ENCODE measurements at regions not wholly inside any gene's neighbourhood (a gene's known extent, or its start where the extent isn't known, plus 50 kb on each side); places are given as distances from the start of the nearest gene placed in this dataset.

DNA sequence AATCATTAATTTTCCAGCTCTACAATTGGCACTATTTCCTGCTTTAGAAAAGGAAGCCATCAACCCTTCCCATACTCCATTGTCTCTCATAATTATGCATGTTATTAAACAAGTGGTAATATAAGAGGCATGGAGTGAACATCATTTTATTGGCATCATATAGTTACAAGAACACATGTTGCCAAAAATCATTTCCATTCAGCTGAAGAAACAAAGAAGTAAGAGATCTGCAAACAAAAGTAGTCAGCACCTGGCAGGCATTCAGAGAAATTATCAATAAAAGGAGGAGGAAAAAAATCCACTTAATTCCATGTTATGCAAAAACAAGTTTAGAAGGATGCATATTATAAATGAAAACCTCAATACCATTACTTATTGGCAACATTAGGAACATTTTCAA is 1208.2 kb upstream of the C9orf72 start:
- no peak for DNase-seq (ENCODE audit: insufficient read length, low spot score)
- no peak for FAIRE-seq

DNA sequence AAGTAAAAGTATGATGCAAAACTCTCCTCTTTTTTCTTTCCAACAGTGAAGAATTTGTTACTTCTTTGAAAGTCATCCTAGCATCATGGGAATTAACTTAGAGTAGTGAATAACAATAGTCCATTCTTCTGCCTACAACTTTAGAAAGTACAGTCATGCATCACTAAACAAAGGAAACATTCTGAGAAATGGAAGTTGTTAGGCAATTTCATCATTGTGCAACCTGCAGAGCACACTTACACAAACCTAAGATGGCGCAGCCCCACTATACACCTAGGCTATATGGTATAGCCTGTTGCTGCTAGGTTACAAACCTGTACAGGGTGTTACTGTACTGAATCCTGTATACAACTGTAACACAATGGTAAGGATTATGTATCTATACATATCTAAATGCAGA is 1209.3 kb upstream of the C9orf72 start:
- DNase-seq (ENCODE audit: insufficient read length, low spot score): no peak
- FAIRE-seq: no peak

DNA sequence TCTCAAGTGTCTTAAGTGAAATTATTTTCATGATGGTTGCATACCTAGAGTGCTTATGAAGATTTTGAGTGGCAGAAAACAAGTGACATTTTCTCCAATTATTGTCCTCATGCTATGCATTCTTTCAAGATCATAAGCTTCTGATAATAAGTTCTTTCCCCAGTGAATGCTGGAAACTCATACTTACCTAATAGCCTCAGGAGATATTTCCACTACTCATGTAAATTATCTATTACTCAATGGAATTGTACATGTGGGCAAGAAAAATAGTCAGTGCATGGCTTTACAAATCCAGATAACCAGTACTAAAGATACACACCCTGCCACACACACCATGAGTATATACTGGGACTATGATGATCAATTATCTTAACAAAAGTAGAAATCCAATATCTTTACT is 1219.4 kb upstream of the C9orf72 start:
- DNase-seq (ENCODE audit: insufficient read length, low spot score): no peak

DNA sequence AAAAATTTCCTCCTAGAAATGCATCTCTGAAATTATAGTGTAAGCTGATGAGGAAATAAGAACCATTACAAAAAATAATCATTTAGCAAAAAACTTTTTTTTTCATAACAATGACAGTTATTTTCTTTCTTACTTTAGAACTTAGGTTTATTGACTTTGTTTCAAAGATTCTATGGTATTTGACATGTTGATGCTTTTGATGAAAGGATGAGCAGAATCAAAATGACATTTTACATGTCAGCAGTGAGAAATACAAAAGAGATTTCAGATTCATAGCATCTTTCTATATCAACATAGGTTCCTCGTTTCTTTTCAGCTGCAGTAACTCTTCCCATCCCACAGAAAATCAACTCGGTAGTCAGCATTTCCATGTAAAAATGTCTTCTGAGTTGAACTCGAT is 1226.6 kb upstream of the C9orf72 start:
- DNase-seq (ENCODE audit: insufficient read length, low spot score) (no peak), FAIRE-seq (no peak)

More for the DNA sequence above, 1219.4 kb upstream of the C9orf72 start:
- FAIRE-seq: no peak

DNA sequence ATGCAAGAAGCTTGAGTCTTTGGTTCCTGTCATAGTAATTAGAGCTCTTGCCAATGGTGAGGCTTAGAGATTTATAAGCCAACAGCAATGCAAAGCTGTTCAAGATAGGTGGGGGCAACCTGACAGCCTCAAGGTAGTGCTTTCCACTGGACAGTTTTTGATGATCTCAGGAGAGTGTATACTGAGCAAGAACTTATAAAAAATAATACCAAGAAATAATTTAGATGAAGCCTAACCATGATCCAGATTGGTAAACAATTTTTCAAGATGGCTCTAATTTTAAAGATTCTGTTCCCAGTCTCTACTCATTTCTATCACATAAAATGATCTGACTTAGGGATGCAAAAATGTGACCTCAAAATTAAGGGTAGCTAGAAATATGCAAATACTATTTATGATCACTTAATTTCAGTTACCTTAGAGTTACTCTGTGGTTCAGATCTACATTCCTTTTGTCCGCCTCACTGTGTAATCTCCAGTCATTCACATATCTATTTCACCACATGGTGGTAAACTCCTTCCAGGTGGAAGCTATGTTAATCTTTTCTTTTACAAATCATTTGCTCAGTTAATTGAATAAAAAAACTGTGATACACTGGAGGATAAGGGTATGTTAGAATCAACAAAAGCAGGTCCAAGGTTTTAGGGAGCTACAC is 1228.0 kb upstream of the C9orf72 start:
- no peak for DNase-seq (ENCODE audit: insufficient read length, low spot score)
- FAIRE-seq: no peak

DNA sequence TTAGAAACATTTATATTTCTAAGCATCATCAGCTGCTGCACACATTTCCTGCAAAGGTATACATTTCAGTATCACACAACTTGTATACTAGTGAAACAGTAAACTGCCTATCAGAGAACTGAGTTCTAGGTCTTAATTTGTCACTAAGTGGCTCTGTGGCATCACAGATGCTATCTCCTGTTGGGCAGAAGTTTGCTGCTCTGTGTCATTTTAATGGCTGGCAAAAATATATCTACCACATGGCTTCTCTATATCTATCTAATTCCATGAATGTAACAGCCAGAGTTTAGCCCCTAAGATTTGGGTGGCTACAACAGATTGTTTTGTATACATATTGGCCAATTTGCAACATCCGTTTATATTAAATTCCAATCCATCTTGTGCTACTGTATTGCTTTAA is 1231.9 kb upstream of the C9orf72 start:
- no peak for DNase-seq (ENCODE audit: insufficient read length, low spot score)
- no peak for FAIRE-seq

DNA sequence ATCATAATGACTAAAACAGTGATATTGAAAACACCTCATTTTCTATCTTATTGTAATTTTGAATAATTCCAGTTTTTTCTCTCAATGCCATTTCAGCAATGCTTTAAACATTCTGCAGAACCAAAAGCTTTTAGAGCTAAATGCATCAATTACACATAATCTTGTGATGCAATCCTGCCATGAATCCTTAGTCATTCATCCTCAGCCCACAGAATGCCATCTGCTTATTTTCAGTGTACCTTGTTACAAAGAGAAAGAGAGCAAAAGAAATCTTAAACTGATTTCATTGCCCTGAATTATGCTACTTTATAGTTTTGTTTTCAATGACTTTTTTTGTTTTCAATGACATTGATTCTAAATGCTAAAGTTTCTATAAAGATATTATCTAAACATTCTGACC is 1234.8 kb upstream of the C9orf72 start:
- no peak for FAIRE-seq
- DNase-seq (ENCODE audit: insufficient read length, low spot score): no peak

DNA sequence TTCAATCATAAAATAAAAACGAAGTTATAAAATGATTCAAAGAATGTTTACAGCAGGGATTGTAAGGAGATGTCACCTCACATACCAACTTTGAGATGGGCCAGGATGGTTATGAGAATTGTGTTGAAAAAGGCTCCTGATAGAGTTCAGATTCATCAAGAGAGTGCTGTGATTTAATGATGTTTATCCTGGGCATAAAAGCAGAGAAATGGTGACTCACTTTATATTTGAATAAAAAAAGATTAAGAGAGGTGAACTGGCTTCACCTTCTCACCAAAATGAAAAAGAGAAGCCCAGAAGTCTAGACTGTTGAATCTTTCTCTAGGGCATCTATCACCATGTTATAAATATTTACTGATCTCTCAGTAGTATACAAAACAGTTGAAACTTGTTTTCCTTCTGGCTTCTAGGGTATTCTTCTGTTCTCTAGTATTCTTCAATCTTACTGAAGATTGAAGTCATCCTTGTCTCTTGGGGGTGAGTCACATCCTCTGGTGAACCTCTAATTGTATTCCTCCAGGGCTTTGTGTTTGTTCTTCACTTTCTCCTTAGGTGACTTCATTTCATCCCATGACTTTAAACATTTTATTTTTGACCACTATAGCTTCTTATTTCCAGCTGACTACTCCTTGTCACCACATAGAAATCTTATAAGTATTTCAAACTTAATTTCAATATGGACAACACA is 1237.3 kb upstream of the C9orf72 start:
- no peak for DNase-seq (ENCODE audit: insufficient read length, low spot score)
- FAIRE-seq: no peak

DNA sequence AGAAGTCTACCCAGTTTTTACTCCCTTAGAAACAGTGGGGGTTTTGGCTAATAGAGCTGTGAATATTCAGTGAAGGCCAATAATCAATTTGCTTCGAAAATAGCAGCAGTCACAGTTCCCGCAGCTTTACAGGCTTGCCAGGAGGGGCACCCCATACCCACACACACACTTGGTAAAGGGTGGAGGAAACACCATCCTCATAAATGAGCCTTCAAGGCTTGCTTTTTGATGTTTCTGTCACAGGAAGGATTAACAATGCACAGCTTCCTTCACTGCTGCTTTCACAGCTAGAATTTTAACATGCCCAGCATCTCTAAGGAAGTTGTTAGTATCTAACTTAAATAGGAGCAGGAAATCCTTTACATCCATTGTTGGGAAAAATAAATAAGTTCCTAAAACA is 1247.5 kb upstream of the C9orf72 start:
- FAIRE-seq: no peak
- DNase-seq (ENCODE audit: insufficient read length, low spot score): no peak

DNA sequence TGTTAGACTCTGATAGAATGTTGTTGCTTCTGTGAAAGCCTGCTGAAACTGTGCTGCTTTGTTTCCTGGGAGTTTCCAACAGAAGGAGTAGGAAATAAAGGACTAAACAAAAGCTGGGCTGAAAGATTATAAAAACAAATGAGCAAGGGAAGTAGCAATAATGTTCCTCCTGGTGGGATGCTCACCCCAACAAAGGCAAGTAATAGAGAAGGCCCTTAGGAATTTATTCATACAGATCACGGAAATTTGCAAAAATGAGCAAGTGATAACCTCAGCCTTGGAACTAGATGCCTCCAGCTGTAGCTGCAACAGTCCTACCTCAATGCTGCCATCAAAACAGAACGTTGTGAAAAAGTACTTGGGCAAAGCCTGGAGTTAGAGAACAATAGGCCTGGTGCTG is 1248.0 kb upstream of the C9orf72 start:
- FAIRE-seq (no peak), DNase-seq (ENCODE audit: insufficient read length, low spot score) (no peak)

DNA sequence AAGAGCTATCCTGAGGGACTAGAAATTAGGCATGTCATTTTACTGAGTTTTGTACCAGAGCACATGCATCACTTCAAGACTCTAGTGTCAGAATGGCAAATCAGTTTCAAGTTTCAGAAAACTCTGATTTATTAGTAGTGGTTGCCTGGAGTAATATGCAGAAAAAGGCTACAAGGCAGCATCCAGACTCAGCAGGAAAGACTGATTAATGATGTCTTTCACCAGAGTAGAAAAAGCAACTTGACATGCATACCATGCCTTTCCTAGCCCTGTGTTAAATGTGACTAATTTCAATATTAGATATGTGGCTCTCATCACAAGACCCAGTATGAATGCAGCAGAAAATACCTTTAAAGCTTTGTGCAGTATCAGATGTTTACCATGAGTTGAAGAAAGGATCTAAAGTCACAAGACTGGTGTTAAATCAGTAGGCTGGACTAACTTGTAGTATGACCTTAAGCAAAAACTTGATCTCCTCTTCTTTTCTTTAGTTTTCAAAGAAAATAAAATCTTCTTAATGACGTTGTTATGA is 1251.2 kb upstream of the C9orf72 start:
- DNase-seq (ENCODE audit: insufficient read length, low spot score) (no peak), FAIRE-seq (no peak)

DNA sequence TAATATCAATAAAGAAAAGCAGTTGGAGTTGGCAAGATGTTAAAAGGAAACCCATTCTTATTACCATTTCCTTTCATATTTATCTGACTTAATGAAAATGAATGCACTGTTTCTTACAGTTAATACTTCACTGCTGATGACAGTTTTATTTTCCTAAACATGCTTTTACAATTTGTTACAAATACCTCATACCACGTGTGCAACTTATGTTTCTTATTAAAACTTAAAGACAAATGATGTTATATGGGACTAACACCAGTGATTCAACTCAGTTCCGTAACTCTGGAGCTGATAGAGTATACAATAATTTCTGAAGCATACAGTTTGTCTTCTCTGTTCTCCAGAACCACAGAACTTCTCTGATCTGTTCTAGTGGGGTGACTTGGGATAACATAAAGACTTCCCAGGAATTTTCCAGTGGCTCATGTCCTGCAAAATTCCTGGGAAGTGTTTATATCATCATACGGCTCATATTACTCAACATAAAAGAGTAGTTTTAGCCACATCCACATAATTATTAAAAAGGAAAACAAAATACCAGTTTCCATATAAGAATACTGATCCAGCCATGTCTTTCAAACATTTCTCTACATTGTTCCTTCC is 1259.0 kb upstream of the C9orf72 start:
- FAIRE-seq: no peak
- no peak for DNase-seq (ENCODE audit: insufficient read length, low spot score)

DNA sequence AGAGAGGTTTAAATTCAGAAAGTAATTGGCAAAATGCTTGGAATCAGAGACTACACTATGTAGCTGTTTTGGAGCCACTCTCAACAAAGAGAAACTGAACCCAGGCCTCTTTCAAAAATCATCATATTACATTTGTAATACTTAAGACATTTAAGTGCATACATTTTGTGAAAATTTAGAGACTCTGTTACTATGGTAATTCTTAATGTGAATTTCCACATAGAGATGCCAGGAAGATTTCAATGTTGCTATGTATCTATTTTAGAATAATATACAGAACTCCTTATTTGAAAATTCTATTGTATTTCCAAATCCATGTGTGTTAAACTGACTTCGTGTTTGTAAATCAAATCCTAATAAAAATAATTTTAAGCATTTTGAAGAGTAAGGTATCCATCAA is 1260.9 kb upstream of the C9orf72 start:
- FAIRE-seq (no peak), DNase-seq (ENCODE audit: insufficient read length, low spot score) (no peak)

DNA sequence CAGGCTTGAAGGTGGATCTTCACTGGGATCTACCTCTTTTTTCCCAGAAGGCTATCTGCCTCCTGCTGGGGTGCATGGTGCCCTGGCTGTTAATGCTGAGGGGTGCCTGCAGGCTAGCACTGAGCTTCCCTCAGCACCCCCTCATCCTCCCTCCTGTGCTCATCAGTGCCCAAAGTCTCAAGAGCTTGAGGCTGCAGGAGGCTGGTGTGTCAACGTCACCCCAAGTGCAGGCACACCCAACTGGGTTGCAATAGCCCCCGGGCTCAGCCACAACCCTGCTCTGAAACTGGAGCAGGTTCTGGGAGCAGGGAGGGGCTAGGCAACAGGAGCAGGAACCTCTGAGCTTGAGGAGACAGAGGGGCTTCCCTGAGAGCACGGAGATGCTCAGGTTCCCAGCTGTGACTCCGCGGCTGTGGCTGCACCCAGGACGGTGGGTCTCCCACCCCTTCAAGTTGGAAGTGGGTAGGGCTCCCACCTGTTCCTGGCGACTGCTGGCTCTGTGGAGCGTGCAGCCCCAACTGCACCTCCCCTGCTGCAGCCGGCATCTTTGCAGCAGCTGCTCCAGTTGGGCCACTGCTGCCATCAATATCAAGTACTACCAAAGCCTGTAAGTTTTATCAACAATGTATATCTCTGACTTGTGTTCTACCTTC is 1266.6 kb upstream of the C9orf72 start:
- DNase-seq (ENCODE audit: insufficient read length, low spot score): no peak
- no peak for FAIRE-seq

DNA sequence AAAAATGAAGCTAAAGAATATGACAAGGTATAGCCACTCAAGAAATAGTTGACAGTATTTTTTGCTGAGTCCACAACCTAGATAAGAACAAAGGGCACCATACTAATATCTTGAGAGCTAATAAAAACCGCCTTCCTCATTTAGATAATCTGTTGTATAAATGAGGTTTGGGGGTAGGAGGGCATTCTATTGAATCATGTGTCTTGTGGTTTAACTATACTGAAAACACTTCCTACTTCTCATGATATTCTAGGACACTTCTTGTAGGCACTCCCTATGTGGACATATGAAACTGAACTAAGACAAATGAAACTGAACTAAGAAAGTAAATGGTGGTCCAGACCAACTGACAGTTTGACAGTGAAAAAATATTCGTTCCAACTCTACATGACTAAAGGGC is 1268.5 kb upstream of the C9orf72 start:
- DNase-seq (ENCODE audit: insufficient read length, low spot score): no peak
- no peak for FAIRE-seq

DNA sequence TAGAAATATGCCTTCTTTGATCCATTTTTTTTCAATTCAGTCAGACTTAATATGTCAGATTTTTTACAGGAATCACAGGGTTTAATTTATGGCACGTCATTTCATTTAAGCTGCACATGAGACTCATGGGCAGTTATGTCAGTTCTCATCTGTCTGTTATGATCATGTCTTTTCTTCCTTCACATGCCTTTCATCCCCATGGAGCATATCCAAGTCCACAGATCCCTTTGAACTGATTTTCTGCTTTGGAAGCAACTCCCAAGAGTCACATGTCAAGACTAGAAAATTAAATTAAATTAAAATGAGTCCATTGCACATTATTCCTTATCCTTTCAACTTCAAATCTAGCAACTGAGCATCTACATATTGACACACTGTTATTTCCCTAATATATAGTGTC is 1274.0 kb upstream of the C9orf72 start:
- no peak for FAIRE-seq

DNA sequence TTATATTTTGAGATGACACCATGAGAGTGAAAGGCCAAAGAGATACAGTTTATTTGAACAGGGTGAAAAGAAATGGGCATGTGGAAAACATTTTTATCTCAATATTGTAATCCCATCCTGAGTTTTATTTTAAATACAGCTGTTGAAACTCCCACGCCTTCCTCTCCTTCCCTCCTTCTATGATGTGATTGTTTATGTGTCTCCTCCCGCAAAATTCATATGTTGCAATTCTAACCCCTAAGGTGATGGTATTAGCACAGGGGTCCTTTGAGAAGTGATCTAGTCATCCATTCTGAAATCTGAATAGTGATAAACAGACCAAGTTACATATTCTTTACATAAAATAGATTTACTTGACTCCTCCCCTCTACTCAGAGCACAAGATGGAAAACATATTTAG is 1275.4 kb upstream of the C9orf72 start:
- FAIRE-seq (no peak), DNase-seq (ENCODE audit: insufficient read length, low spot score) (no peak)

More for the DNA sequence above, 1274.0 kb upstream of the C9orf72 start:
- DNase-seq (ENCODE audit: insufficient read length, low spot score): no peak

DNA sequence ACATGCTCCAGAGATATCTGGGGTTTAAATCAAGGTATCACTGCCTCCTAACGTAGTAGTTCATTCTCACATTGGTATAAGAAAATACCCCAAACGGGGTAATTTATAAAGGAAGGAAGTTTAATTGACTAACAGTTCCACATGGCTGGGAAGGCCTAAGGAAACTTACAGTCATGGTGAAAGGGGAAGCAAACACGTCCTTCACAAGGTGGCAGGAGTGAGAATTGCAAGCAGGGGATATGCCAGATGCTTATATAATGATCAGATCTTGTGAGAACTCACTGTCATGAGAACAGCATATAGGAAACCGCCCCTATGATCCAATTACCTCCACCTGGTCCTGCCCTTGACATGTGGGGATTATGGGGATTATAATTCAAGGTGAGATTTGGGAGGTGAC is 1280.2 kb upstream of the C9orf72 start:
- no peak for FAIRE-seq

DNA sequence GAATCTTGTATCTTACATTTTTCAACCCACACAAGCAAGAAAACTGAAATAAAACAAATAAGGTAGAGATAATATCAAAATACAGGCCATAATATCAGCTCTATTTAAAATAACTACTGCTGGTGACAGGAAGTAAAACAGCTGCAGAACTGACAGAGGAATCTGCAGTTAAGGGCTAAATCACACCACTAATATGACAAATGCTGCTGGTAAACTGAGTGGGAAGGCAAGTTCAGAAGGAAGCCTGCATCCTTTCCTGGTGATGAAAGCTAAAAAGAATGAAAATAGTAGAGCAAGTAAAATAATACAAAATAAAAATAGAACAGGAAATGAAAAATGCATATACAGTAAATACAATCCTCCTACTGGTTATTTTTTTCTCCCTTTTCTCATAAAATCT is 1293.7 kb upstream of the C9orf72 start:
- FAIRE-seq: no peak
- no peak for DNase-seq (ENCODE audit: insufficient read length, low spot score)

More for the DNA sequence above, 1280.2 kb upstream of the C9orf72 start:
- DNase-seq (ENCODE audit: insufficient read length, low spot score): no peak

DNA sequence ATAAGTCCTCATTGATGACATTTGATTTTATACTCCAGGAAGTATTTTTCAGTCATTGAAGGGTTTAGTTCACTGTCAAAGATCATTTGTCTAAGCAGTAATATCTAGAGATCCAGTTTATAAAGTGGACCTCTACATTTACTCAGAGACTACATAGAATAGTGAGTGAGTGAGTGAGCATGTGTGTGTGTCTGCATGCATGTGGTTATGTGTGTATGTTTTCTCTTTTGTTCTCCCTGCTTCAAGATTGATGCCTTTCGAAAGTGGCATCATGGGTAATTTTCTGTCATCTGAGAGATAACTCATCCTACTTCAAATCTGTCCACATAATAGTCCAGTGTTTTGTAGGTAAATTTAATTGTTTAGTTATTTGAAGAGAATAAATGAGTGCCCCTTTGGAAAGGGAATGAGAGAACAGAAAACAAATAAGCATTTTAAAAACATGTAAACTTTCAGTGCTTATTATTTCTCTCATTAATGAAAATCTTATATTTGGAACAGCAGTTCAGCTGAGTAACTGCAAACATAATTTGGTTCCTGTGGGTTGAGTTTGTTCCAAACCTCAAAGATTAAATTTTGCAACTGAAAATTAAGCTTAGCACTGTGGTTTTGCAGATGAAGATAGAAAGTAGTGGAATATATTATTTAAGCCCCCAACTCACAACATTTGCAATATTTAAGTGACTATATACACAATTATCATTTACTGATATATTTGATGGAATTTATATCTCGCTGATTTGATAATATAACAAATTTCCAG is 1295.1 kb upstream of the C9orf72 start:
- no peak for FAIRE-seq
- DNase-seq (ENCODE audit: insufficient read length, low spot score): no peak

DNA sequence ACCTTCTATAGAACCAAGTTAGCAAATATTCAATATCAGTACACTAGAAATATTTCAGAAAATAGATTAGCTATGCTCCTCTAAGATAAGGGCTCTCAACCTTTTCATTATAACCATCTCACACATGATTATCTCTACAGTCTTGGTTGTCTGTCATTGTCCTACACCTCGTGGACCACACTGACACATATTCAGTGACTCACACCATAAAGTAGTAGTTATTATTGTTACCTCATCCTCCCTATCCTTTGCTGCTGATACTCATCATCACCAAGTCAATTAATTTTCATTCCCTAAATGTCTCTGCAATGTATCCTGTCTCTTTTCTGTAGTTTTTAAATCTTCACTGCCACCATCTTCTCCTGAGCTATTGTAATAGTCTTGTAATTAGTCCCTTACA is 1309.2 kb upstream of the C9orf72 start:
- DNase-seq (ENCODE audit: insufficient read length, low spot score) (no peak), FAIRE-seq (no peak)
